ENCODE measurements at regions not wholly inside any gene's neighbourhood (a gene's known extent, or its start where the extent isn't known, plus 50 kb on each side); places are given as distances from the start of the nearest gene placed in this dataset.

- no peak overlapping the region for H3K4me2 ChIP-seq (ENCODE audit: insufficient read depth, insufficient read length, low read length)
- no peak overlapping the region for H4K5ac ChIP-seq (ENCODE audit: insufficient read length, low read depth, low read length)
- H3K27ac Mint-ChIP-seq, result no peak overlapping the region
- H3K4me1 ChIP-seq (ENCODE audit: insufficient read depth, low read length), result no peaks in the 10 kb centered on the region
- no peaks in the 10 kb centered on the region for H3K9me3 Mint-ChIP-seq
- H3K14ac ChIP-seq (ENCODE audit: insufficient read depth, low read length), result no peak overlapping the region
- H2BK120ac ChIP-seq (ENCODE audit: low read depth, low read length, poor library complexity, severe bottlenecking), result no peak overlapping the region
- H3K79me2 ChIP-seq (ENCODE audit: insufficient read depth, low read length), result no peaks in the 10 kb centered on the region
- H4K8ac ChIP-seq (replicated peaks; ENCODE audit: insufficient read length, low read depth, low read length), result no peak overlapping the region
- no peaks in the 10 kb centered on the region for H3K23me2 ChIP-seq (ENCODE audit: insufficient read length, low read depth, low read length, poor library complexity, severe bottlenecking)
- no peak overlapping the region for H2AK5ac ChIP-seq (ENCODE audit: insufficient read length, low read length)
- H2BK20ac ChIP-seq (ENCODE audit: low read depth, low read length, poor library complexity, severe bottlenecking), result no peak overlapping the region
- no CpG with 5 or more reads among the region's 2 CpGs for whole genome bisulfite sequencing (ENCODE audit: extremely low coverage, insufficient read length, low lambda C conversion rate)
- no peak for DNase-seq
- H3K27me3 ChIP-seq (ENCODE audit: insufficient read depth, low read length), result no peaks in the 10 kb centered on the region
- no peak overlapping the region for H3K4ac ChIP-seq (ENCODE audit: low read depth, low read length)
- H3K56ac ChIP-seq (ENCODE audit: insufficient read length, low read depth, low read length), result no peak overlapping the region
- no peaks in the 10 kb centered on the region for H3K36me3 Mint-ChIP-seq (ENCODE audit: insufficient read depth in 1 of 3, low read depth in 3 of 3)
- no peak overlapping the region for H3T11ph ChIP-seq (ENCODE audit: low read length)
- no peaks in the 10 kb centered on the region for H3K9me3 ChIP-seq (ENCODE audit: control insufficient read depth, low read depth, low read length)
- H3K18ac ChIP-seq (ENCODE audit: insufficient read length, low read depth, low read length), result no peak overlapping the region
- no peaks in the 10 kb centered on the region for H3K4me1 Mint-ChIP-seq
- no peak overlapping the region for H3K23ac ChIP-seq (ENCODE audit: insufficient read length, low read depth, low read length)
- H3K79me1 ChIP-seq (ENCODE audit: insufficient read depth, low read depth, low read length, poor library complexity, severe bottlenecking), result no peaks in the 10 kb centered on the region
- H3K27me3 Mint-ChIP-seq (ENCODE audit: low read depth), result 0 out of 2 replicates have a peak, but pooled peaks cover 1% of the 10 kb centered on the region
- no peak overlapping the region for H4K91ac ChIP-seq (ENCODE audit: insufficient read length, low read depth, low read length)
- no peak for TF ChIP-seq CTCF (conservative IDR thresholded peaks at IDR 0.05)
- H3K4me3 Mint-ChIP-seq, result no peak overlapping the region
- no peak overlapping the region for H2AFZ ChIP-seq (ENCODE audit: low read length)
- H2BK5ac ChIP-seq (ENCODE audit: insufficient read length, low read length), result no peak overlapping the region
- no peak overlapping the region for H2BK15ac ChIP-seq (ENCODE audit: low read depth, low read length)
- no peaks in the 10 kb centered on the region for H4K20me1 ChIP-seq (ENCODE audit: control insufficient read depth, insufficient read depth, insufficient read length)
- H3K27ac ChIP-seq (ENCODE audit: insufficient read length, low read depth, low read length), result no peak overlapping the region
- H2BK12ac ChIP-seq (ENCODE audit: insufficient read length, low read depth, low read length), result no peak overlapping the region
- H3K9ac ChIP-seq (ENCODE audit: extremely low read depth, insufficient read length, low read length), result no peak overlapping the region
These were observed 158.8 kb downstream of the AASDHPPT start for GRCh38 chr11:106236295-106236694.

All from H9 (cell line).